SU-DHL-6 (cell line): ENCODE measurements at regions not wholly inside any gene's neighbourhood (a gene's known extent, or its start where the extent isn't known, plus 50 kb on each side); places are given as distances from the start of the nearest gene placed in this dataset.

Experiments
- H2AFZ ChIP-seq: fragments of 200-600 bp; sonication (generic); 2 replicates; pipeline ENCODE4 v1.6.1; 2014; ENCODE audit warnings: low read depth, mild to moderate bottlenecking, moderate library complexity, mixed read lengths, antibody characterized with exemption, low read length; ENCODE audit not compliant: severe bottlenecking
- H3F3A ChIP-seq: fragments of 200-600 bp; shearing (Covaris generic); 2 replicates; pipeline ENCODE4 v1.6.0; 2016; ENCODE audit warnings: antibody characterized with exemption, mild to moderate bottlenecking; ENCODE audit not compliant: insufficient read depth
- H3K27ac ChIP-seq: fragments of 200-600 bp; sonication (generic); 2 replicates; pipeline ENCODE4 v1.5.1; 2016; ENCODE audit warnings: low read depth, mild to moderate bottlenecking, low read length, moderate library complexity, mixed read lengths
- H3K27me3 ChIP-seq: fragments of 200-600 bp; sonication (generic), shearing (Covaris generic); 2 replicates; pipeline ENCODE4 v1.6.0; 2014; ENCODE audit warnings: mild to moderate bottlenecking, low read length
- H3K36me3 ChIP-seq: fragments of 200-600 bp; sonication (generic); 2 replicates; pipeline ENCODE4 v1.6.1; 2014; ENCODE audit warnings: mild to moderate bottlenecking, low read length, mixed read lengths
- H3K4me2 ChIP-seq: fragments of 300-600, 200-600 bp; shearing (Covaris generic), sonication (generic); 2 replicates; pipeline ENCODE4 v1.6.0; 2014; ENCODE audit warnings: low read length, low read depth, mild to moderate bottlenecking; ENCODE audit not compliant: poor library complexity, severe bottlenecking
- H3K4me3 ChIP-seq: fragments of 200-600 bp; sonication (generic); 2 replicates; pipeline ENCODE4 v1.5.1; 2014; ENCODE audit warnings: antibody characterized with exemption, low read length, mild to moderate bottlenecking, mixed read lengths; ENCODE audit not compliant: insufficient read depth, poor library complexity, severe bottlenecking
- H3K79me2 ChIP-seq: fragments of 200-600 bp; sonication (generic); 2 replicates; pipeline ENCODE4 v1.6.1; 2014; ENCODE audit warnings: mild to moderate bottlenecking, low read length, moderate library complexity; ENCODE audit not compliant: insufficient read depth
- H3K9ac ChIP-seq: fragments of 200-600 bp; sonication (generic); 2 replicates; pipeline ENCODE4 v1.7.0; 2014; ENCODE audit warnings: mild to moderate bottlenecking, low read length
- H3K9me2 ChIP-seq: fragments of 200-600 bp; sonication (generic); replicated peaks from 2 replicates; pipeline ENCODE4 v1.6.1; 2014; ENCODE audit warnings: low read length; ENCODE audit not compliant: insufficient read depth
- H3K9me3 ChIP-seq: fragments of 200-600 bp; sonication (generic); 2 replicates; pipeline ENCODE4 v1.6.1; 2014; ENCODE audit warnings: low read length, mixed read lengths; ENCODE audit not compliant: insufficient read depth
- H4K20me1 ChIP-seq: fragments of 200-600 bp; sonication (generic); 2 replicates; pipeline ENCODE4 v1.6.1; 2014; ENCODE audit warnings: low read depth, mild to moderate bottlenecking, antibody characterized with exemption, low read length, moderate library complexity, mixed read lengths
- CTCF ChIP-seq: fragments of 200-600 bp; sonication (generic); IDR thresholded peaks from one replicate; pipeline ENCODE4 v1.5.1; 2017; ENCODE audit warnings: antibody characterized with exemption, mild to moderate bottlenecking, low read length, moderate library complexity; ENCODE audit not compliant: insufficient read depth, poor library complexity, severe bottlenecking
- EZH2phosphoT487 ChIP-seq: fragments of 200-600 bp; sonication (generic), shearing (Covaris generic); conservative IDR thresholded peaks from 2 replicates; pipeline ENCODE4 v1.6.1; 2018; ENCODE audit warnings: mild to moderate bottlenecking, antibody characterized with exemption, low read length, moderate library complexity, mixed read lengths

- no peak overlapping the region for H3K9ac ChIP-seq
- no peak overlapping the region for H3K27ac ChIP-seq
- H4K20me1 ChIP-seq: no peaks in the 10 kb centered on the region
- H3K27me3 ChIP-seq: no peaks in the 10 kb centered on the region; the same call in 1 of the 2 replicates
- no peaks in the 10 kb centered on the region for H3K9me3 ChIP-seq
- H3F3A ChIP-seq: no peaks in the 10 kb centered on the region
- H3K4me3 ChIP-seq: no peak overlapping the region
- H3K9me2 ChIP-seq: no peaks in the 10 kb centered on the region
- H2AFZ ChIP-seq: no peak overlapping the region
- H3K79me2 ChIP-seq: no peaks in the 10 kb centered on the region
- no peak overlapping the region for H3K4me2 ChIP-seq
- TF ChIP-seq EZH2phosphoT487: no peak
- TF ChIP-seq CTCF: no peak
- H3K36me3 ChIP-seq: no peaks in the 10 kb centered on the region
Observed at GRCh38 chr18:25737710-25738311, 352.6 kb downstream of the SS18 start.

GRCh38 chr18:25736516-25736915, 353.9 kb downstream of the SS18 start:
- Histone ChIP-seq H3K4me3 (no peak overlapping the region), H3K9me2 (no peaks in the 10 kb centered on the region), H3F3A (no peaks in the 10 kb centered on the region), H3K36me3 (no peaks in the 10 kb centered on the region), H3K4me2 (no peak overlapping the region), H4K20me1 (no peaks in the 10 kb centered on the region), H2AFZ (no peak overlapping the region), H3K9me3 (no peaks in the 10 kb centered on the region), H3K27ac (no peak overlapping the region), H3K27me3 (no peaks in the 10 kb centered on the region; the same call in 1 of the 2 replicates), H3K9ac (no peak overlapping the region), H3K79me2 (no peaks in the 10 kb centered on the region)
- TF ChIP-seq CTCF: no peak

- Histone ChIP-seq H4K20me1 (no peaks in the 10 kb centered on the region), H3F3A (no peaks in the 10 kb centered on the region), H3K27me3 (no peaks in the 10 kb centered on the region; the same call in 1 of the 2 replicates), H3K4me3 (no peak overlapping the region), H3K9ac (no peak overlapping the region), H3K9me3 (0 out of 2 replicates have a peak, but pooled peaks cover 4% of the 10 kb centered on the region), H2AFZ (no peak overlapping the region), H3K36me3 (no peaks in the 10 kb centered on the region), H3K9me2 (no peaks in the 10 kb centered on the region), H3K4me2 (no peak overlapping the region), H3K79me2 (no peaks in the 10 kb centered on the region), H3K27ac (no peak overlapping the region)
- TF ChIP-seq EZH2phosphoT487: no peak
- TF ChIP-seq CTCF: no peak
Observed at GRCh38 chr18:25735459-25735858, 355.0 kb downstream of the SS18 start.

- Histone ChIP-seq H3K4me2 (no peak overlapping the region), H3K4me3 (no peak overlapping the region), H3K36me3 (no peaks in the 10 kb centered on the region), H3K9me3 (0 out of 2 replicates have a peak, but pooled peaks cover 4% of the 10 kb centered on the region), H3K79me2 (no peaks in the 10 kb centered on the region), H3K9me2 (no peaks in the 10 kb centered on the region), H2AFZ (no peak overlapping the region), H3K27me3 (no peaks in the 10 kb centered on the region; the same call in 1 of the 2 replicates), H4K20me1 (no peaks in the 10 kb centered on the region), H3K9ac (no peak overlapping the region), H3K27ac (no peak overlapping the region), H3F3A (no peaks in the 10 kb centered on the region)
- TF ChIP-seq CTCF (no peak), EZH2phosphoT487 (no peak)
Observed at GRCh38 chr18:25734336-25734735, 356.1 kb downstream of the SS18 start.
